ENCODE measurements at regions not wholly inside any gene's neighbourhood (a gene's known extent, or its start where the extent isn't known, plus 50 kb on each side); places are given as distances from the start of the nearest gene placed in this dataset.

DNA sequence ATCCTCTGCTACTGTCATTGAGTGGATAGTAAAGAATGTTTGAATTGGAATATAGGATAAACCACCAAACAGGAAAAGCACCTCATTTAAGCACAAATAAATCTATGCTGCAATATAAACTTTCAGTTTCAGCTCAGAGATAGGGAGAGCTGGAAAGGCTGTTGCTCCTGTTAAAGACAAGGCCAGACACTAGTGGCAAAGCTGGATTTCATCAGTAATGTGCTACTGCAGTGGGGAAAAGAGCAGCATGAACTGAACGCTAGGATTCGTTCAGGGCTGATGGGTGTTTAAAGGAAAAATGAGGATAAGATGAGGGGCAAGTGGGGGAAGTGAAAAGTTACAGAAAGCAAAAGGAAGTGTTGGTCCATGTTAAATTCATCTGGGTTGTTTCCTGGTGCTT is 775.4 kb upstream of the COBL start:
- no peaks in the 10 kb centered on the region for H3K4me1 Mint-ChIP-seq
- intact Hi-C loops (cut with micrococcal nuclease), result no loop called here
- ATAC-seq (ENCODE audit: low read depth) (no peak), DNase-seq (no peak)
- H3K27me3 Mint-ChIP-seq, result no peaks in the 10 kb centered on the region
- no peak overlapping the region for H3K27ac Mint-ChIP-seq
- no peak overlapping the region for H3K4me3 Mint-ChIP-seq
- H3K9me3 Mint-ChIP-seq, result peaks cover 7% of the 10 kb centered on the region
- POLR2A ChIA-PET, result no interaction called here
- TF ChIP-seq, protein P1, sequence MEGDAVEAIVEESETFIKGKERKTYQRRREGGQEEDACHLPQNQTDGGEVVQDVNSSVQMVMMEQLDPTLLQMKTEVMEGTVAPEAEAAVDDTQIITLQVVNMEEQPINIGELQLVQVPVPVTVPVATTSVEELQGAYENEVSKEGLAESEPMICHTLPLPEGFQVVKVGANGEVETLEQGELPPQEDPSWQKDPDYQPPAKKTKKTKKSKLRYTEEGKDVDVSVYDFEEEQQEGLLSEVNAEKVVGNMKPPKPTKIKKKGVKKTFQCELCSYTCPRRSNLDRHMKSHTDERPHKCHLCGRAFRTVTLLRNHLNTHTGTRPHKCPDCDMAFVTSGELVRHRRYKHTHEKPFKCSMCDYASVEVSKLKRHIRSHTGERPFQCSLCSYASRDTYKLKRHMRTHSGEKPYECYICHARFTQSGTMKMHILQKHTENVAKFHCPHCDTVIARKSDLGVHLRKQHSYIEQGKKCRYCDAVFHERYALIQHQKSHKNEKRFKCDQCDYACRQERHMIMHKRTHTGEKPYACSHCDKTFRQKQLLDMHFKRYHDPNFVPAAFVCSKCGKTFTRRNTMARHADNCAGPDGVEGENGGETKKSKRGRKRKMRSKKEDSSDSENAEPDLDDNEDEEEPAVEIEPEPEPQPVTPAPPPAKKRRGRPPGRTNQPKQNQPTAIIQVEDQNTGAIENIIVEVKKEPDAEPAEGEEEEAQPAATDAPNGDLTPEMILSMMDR (IDR thresholded peaks at IDR 0.05), result no peak
- CTCF ChIA-PET, result no interaction called here
- H3K36me3 Mint-ChIP-seq (ENCODE audit: low read depth), result no peaks in the 10 kb centered on the region

DNA sequence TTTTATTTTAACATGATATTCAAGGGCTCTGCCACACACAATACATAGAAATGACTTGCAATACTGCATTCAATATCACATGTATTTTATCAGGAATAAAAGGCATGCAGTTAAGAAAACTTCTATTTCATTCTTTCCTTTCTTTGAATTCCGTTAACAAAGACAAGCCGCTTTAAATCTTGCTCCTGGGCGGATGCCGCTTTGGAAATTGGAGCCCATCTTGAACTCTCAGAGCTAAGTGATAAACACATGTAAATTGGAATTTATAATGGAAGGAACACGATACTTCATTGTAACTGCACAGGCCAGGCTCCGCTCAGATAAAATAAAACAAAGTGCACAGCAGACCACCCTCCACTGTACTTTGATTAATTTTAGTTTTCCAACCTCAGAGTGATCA is 774.5 kb upstream of the COBL start:
- CTCF ChIA-PET, result no interaction called here
- intact Hi-C loops (cut with micrococcal nuclease), result no loop called here
- TF ChIP-seq, protein P1 (IDR thresholded peaks at IDR 0.05), result no peak
- no peak for ATAC-seq (ENCODE audit: low read depth)
- H3K4me1 Mint-ChIP-seq, result no peaks in the 10 kb centered on the region
- DNase-seq, result no peak
- H3K36me3 Mint-ChIP-seq (ENCODE audit: low read depth), result no peaks in the 10 kb centered on the region
- H3K9me3 Mint-ChIP-seq, result peaks cover 5% of the 10 kb centered on the region
- H3K27me3 Mint-ChIP-seq, result no peaks in the 10 kb centered on the region
- no peak overlapping the region for H3K27ac Mint-ChIP-seq
- POLR2A ChIA-PET, result no interaction called here
- no peak overlapping the region for H3K4me3 Mint-ChIP-seq

DNA sequence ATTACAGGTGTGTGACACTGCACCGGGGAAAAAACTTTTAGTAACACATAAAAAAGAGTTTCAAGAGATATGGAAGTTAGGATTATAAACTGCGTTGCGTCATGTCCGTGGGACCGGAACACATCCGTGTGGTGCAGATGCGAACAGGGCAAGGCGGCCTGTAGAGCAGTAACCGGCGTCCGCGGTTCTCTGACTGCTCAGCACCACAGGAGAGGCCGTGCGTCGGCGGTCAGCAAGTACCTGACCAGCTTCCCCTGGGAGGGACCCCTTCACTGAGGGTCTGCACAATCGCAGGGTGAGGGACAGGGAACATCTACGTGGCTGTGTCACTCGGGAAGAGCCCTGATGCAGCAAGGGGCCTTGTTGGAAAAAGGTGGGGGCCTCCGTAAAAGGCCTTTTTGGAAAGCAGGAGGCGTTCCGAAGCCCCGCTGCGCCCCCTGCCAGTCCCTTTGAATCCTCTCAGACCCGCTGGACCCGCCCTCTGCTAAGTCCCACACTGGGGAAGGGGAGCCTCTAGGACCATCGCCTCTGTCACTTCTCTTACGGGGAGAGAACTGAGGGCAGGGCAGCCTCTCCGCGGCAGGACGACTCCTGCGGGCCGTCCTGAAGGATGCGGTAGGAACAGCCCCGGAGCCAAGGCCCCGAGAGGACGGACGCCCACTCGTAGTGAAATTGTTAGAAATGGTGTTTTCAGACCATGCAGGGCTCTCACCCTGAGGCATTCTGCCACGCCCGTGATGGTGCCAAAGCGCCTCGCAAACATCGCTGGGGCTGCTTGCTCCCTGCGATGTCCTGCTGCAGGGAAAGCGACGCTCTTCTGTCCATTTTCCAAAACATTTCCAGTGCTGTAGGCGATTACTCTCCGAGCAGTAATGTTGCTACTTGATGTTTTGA is 771.6 kb upstream of the COBL start:
- Mint-ChIP-seq H3K27ac (no peak overlapping the region), H3K36me3 (ENCODE audit: low read depth) (no peaks in the 10 kb centered on the region), H3K4me1 (no peaks in the 10 kb centered on the region), H3K4me3 (no peak overlapping the region), H3K9me3 (peaks cover 5% of the 10 kb centered on the region), H3K27me3 (no peaks in the 10 kb centered on the region)
- ChIA-PET POLR2A (no interaction called here), CTCF (no interaction called here)
- ATAC-seq (ENCODE audit: low read depth) (no peak), DNase-seq (no peak)
- TF ChIP-seq, protein P1 (IDR thresholded peaks at IDR 0.05), result no peak
- intact Hi-C loops (cut with micrococcal nuclease), result no loop called here

DNA sequence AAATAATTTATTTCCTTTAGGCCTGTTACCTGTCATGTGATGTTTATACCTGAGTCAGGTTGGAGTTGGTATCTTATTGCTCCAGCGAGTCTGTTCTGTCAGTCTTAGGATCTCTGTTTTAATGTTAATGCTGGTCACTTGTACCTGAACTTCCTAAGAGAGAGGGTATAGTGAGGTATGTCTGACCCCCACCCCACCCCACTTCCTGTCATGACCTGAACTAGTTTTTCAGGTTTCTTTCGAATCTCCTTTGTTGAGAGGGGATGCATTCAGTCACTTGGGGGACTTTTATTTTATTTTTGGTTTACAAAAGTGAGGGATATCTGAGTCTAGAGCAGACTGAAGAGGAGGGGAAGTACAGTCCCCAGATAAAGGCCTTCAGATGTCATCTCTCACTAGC is 769.0 kb upstream of the COBL start:
- Mint-ChIP-seq H3K27me3 (no peaks in the 10 kb centered on the region), H3K27ac (no peak overlapping the region), H3K9me3 (peaks cover 5% of the 10 kb centered on the region), H3K36me3 (ENCODE audit: low read depth) (no peaks in the 10 kb centered on the region), H3K4me1 (no peaks in the 10 kb centered on the region), H3K4me3 (no peak overlapping the region)
- TF ChIP-seq, protein P1 (IDR thresholded peaks at IDR 0.05), result no peak
- CTCF ChIA-PET, result no interaction called here
- DNase-seq (no peak), ATAC-seq (ENCODE audit: low read depth) (no peak)
- intact Hi-C loops (cut with micrococcal nuclease), result no loop called here
- POLR2A ChIA-PET, result no interaction called here

DNA sequence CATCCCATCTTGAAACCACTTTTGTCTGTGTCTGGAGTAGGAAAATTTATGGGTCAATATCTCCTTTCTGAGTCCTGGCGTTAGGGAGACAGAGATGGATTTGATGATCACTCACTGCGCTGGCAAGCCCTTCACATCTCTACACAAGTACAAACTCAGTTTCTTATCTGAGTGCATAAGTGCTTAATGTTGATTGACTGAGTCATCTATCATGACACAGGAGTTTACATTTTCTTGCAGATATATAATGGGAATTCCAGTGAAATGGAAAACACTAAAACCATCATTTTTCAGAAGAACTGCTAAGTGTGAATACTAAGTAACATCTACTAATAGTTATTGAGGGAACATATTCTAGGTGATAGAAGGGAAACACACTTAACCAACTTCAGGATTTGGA is 763.9 kb upstream of the COBL start:
- Mint-ChIP-seq H3K4me3 (no peak overlapping the region), H3K27ac (no peak overlapping the region), H3K4me1 (no peaks in the 10 kb centered on the region), H3K9me3 (peaks cover 4% of the 10 kb centered on the region), H3K36me3 (ENCODE audit: low read depth) (no peaks in the 10 kb centered on the region), H3K27me3 (no peaks in the 10 kb centered on the region)
- POLR2A ChIA-PET, result no interaction called here
- ATAC-seq (ENCODE audit: low read depth) (no peak), DNase-seq (no peak)
- CTCF ChIA-PET, result no interaction called here
- TF ChIP-seq, protein P1 (IDR thresholded peaks at IDR 0.05), result no peak
- intact Hi-C loops (cut with micrococcal nuclease), result no loop called here

Data from activated B cell treated with CpG ODN at 0.5 μM for 24 hours (primary cell).